ENCODE measurements at regions not wholly inside any gene's neighbourhood (a gene's known extent, or its start where the extent isn't known, plus 50 kb on each side); places are given as distances from the start of the nearest gene placed in this dataset.

- no peak overlapping the region for H3K27ac Mint-ChIP-seq
These were observed 1252.1 kb upstream of the ADGRL4 start for GRCh38 chr1:80258659-80259058.

GRCh38 chr1:80251591-80251990 is 1245.1 kb upstream of the ADGRL4 start:
- H3K9me3 Mint-ChIP-seq: peaks cover 25% of the 10 kb centered on the region
- no peak overlapping the region for H3K27ac Mint-ChIP-seq
- peaks cover 30% of the 10 kb centered on the region for H3K9me3 ChIP-seq (ENCODE audit: control insufficient read depth, low read length)
- no peaks in the 10 kb centered on the region for H3K4me1 Mint-ChIP-seq
- H3K27me3 Mint-ChIP-seq (ENCODE audit: insufficient read depth): no peaks in the 10 kb centered on the region
- no peak for TF ChIP-seq CTCF (conservative IDR thresholded peaks at IDR 0.05)
- no peak overlapping the region for H3K4me3 Mint-ChIP-seq
- no peak for DNase-seq
- 94% methylated on average over 1 of the region's 1 CpG; no CpG with 5 or more reads in 1 of the 2 experiments for WGBS, 2 experiments (ENCODE audit: insufficient coverage in 1 of 2, insufficient read length in 1 of 2)
- no peak overlapping the region for H3K4me3 ChIP-seq (ENCODE audit: low read length)
- no peak overlapping the region for H3K9ac ChIP-seq (ENCODE audit: extremely low read depth, low read length, poor library complexity, severe bottlenecking)
- H3K27ac ChIP-seq (ENCODE audit: low read depth, low read length): no peak overlapping the region
- H3K4me1 ChIP-seq (ENCODE audit: control insufficient read depth, insufficient read depth, low read length): no peaks in the 10 kb centered on the region
- H3K27me3 ChIP-seq (ENCODE audit: control insufficient read depth, insufficient read depth, low read length, poor library complexity, severe bottlenecking): no peaks in the 10 kb centered on the region
- no peaks in the 10 kb centered on the region for H3K36me3 ChIP-seq (ENCODE audit: control insufficient read depth, insufficient read depth, low read length)
- peaks cover 2% of the 10 kb centered on the region for H3K36me3 Mint-ChIP-seq (ENCODE audit: low read depth)

More at GRCh38 chr1:80258659-80259058, 1252.1 kb upstream of the ADGRL4 start:
- no peaks in the 10 kb centered on the region for H3K4me1 ChIP-seq (ENCODE audit: control insufficient read depth, insufficient read depth, low read length)
- no peak overlapping the region for H3K4me3 ChIP-seq (ENCODE audit: low read length)
- no peaks in the 10 kb centered on the region for H3K4me1 Mint-ChIP-seq
- no peak overlapping the region for H3K9ac ChIP-seq (ENCODE audit: extremely low read depth, low read length, poor library complexity, severe bottlenecking)
- H3K36me3 Mint-ChIP-seq (ENCODE audit: low read depth): no peaks in the 10 kb centered on the region
- H3K36me3 ChIP-seq (ENCODE audit: control insufficient read depth, insufficient read depth, low read length): no peaks in the 10 kb centered on the region
- H3K27ac ChIP-seq (ENCODE audit: low read depth, low read length): no peak overlapping the region
- WGBS, 2 experiments (ENCODE audit: insufficient coverage in 1 of 2, insufficient read length in 1 of 2): 46% methylated on average over 1 of the region's 1 CpG; no CpG with 5 or more reads in 1 of the 2 experiments
- H3K27me3 ChIP-seq (ENCODE audit: control insufficient read depth, insufficient read depth, low read length, poor library complexity, severe bottlenecking): no peaks in the 10 kb centered on the region
- H3K9me3 ChIP-seq (ENCODE audit: control insufficient read depth, low read length): peaks cover 20% of the 10 kb centered on the region
- no peaks in the 10 kb centered on the region for H3K27me3 Mint-ChIP-seq (ENCODE audit: insufficient read depth)
- TF ChIP-seq CTCF (conservative IDR thresholded peaks at IDR 0.05): no peak
- H3K4me3 Mint-ChIP-seq: no peak overlapping the region
- DNase-seq: no peak
- H3K9me3 Mint-ChIP-seq: peaks cover 19% of the 10 kb centered on the region

GRCh38 chr1:80251171-80251570 is 1244.6 kb upstream of the ADGRL4 start:
- no peak for TF ChIP-seq CTCF (conservative IDR thresholded peaks at IDR 0.05)
- H3K9ac ChIP-seq (ENCODE audit: extremely low read depth, low read length, poor library complexity, severe bottlenecking): no peak overlapping the region

More at GRCh38 chr1:80251171-80251570, 1244.6 kb upstream of the ADGRL4 start:
- no peak for DNase-seq
- Mint-ChIP-seq H3K27me3 (ENCODE audit: insufficient read depth) (no peaks in the 10 kb centered on the region), H3K4me3 (no peak overlapping the region), H3K36me3 (ENCODE audit: low read depth) (peaks cover 2% of the 10 kb centered on the region), H3K9me3 (peaks cover 25% of the 10 kb centered on the region), H3K27ac (no peak overlapping the region), H3K4me1 (no peaks in the 10 kb centered on the region)
- Histone ChIP-seq H3K4me1 (ENCODE audit: control insufficient read depth, insufficient read depth, low read length) (no peaks in the 10 kb centered on the region), H3K9me3 (ENCODE audit: control insufficient read depth, low read length) (peaks cover 30% of the 10 kb centered on the region), H3K27me3 (ENCODE audit: control insufficient read depth, insufficient read depth, low read length, poor library complexity, severe bottlenecking) (no peaks in the 10 kb centered on the region), H3K27ac (ENCODE audit: low read depth, low read length) (no peak overlapping the region), H3K4me3 (ENCODE audit: low read length) (no peak overlapping the region), H3K36me3 (ENCODE audit: control insufficient read depth, insufficient read depth, low read length) (no peaks in the 10 kb centered on the region)

Measured in endodermal cell (in vitro differentiated cells).